IPS DF 19.7 (cell line): ENCODE measurements at regions not wholly inside any gene's neighbourhood (a gene's known extent, or its start where the extent isn't known, plus 50 kb on each side); places are given as distances from the start of the nearest gene placed in this dataset.
"Not testable (repeated sequence)": the region's sequence is repeated elsewhere in the genome, so short reads cannot be mapped to it uniquely, and the experiment has no call there.

ENCODE experiments used
- DNase-seq: peaks from one replicate; pipeline ENCODE4 v3.0.0-alpha.2; 2013; ENCODE audit warnings: low read depth, low spot score

- no peak for DNase-seq
Observed at GRCh38 chr15:26191193-26191592, 328.1 kb upstream of the ATP10A start.

- DNase-seq = not testable (repeated sequence)
Observed at GRCh38 chr15:26186138-26186537, 323.0 kb upstream of the ATP10A start.

DNA sequence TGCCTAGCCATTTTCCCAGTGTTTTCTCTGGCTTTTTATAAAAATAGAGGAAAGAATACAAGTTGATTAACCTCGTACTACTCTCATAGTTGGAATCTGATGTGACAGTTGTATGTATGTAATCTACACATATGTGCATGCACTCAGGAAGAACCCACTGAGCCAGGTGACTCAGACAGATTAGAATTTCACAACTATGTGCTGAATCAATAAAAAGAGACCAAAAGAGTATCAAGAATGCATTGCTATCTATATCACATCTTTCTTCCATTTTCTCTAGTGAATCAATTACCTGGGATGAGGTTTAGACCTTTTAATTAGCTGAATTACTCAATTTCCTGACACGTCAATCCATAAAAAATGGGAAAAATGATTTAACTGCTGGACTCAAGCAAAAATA lies 319.3 kb upstream of the ATP10A start:
- no peak for DNase-seq

- peak; percentile 80 for DNase-seq
Observed at GRCh38 chr15:26179906-26180305, 316.8 kb upstream of the ATP10A start.

- DNase-seq = no peak
Observed at GRCh38 chr15:26178640-26179220, 315.6 kb upstream of the ATP10A start.

DNA sequence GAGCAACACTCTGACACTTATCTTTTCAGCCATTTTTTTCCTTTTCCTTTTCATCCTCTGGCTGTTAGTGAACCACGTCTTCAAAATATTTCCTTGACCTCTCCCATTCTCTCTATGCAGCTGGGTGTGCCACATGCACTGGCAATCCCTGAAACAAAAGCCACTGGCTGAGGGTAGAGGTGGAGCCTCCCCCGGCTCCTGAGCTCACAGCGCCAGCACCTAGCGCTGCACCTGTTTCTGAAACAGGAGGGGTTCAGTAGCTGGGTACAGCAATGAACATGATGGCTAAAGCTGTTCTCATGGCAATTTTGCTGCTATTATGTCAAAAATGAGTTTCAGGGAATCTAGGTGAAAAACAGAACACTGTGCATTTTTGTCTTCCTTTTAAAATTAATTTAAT lies 314.7 kb upstream of the ATP10A start:
- no peak for DNase-seq

GRCh38 chr15:26176831-26177230 lies 313.7 kb upstream of the ATP10A start:
- DNase-seq = no peak

GRCh38 chr15:26171266-26171665 lies 308.1 kb upstream of the ATP10A start:
- no peak for DNase-seq

DNA sequence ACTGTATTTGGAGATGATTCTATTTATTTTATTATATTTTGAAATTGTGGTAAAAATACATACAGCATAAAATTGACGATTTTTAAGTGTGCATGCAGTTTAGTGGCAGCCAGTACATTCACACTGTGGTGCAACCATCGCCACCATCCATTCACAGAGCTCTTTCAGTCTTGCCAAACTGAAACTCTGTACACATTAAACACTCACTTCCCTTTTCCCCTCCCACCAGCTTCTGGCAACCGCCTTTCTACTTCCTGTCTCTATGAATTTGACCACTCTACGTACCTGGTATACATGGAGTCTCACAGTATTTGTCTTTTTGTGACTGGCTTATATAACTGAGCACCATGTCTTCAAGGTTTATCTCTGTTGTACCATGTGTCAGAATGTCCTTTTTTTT lies 303.3 kb upstream of the ATP10A start:
- no peak for DNase-seq

DNA sequence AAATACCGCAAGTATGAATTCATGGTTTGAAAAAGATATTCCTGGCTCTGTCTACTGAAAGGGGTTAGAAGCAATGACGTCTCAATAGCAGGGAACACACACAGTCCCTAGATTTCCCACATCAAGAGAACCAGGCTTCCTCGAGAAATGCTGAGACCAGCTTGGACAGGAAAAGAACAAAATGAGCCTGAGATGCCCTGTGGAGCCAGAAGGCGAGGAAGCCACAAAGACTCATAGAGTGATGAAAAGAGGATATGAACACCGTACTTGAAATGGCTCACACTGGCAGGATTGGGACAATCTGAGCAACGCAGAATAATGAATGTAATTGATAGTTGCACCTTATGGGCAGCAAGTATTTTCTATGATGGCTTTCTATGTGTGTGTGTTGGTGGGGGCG lies 302.4 kb upstream of the ATP10A start:
- no peak for DNase-seq

- no peak for DNase-seq
Observed at GRCh38 chr15:26160343-26160742, 297.2 kb upstream of the ATP10A start.

GRCh38 chr15:26158176-26158575 lies 295.0 kb upstream of the ATP10A start:
- DNase-seq = no peak

DNA sequence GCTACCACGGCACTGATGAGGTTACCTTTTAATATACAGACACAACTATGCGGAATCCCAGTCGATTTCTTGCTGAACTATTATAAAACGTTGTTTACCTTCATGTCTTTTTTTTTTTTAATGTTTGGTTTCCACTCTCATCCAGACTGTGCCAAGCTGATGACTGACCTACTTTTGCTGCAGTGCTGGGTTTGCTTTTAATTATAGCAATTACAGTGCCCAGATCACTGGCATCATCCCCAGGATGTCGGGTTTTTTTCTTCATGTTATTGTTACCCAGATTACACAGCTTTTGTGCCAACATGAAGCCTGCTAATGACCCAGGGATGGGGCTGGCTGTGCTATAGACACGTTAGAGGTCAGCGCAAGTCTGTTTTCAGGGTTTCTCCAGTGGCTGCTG lies 294.0 kb upstream of the ATP10A start:
- DNase-seq = no peak

DNA sequence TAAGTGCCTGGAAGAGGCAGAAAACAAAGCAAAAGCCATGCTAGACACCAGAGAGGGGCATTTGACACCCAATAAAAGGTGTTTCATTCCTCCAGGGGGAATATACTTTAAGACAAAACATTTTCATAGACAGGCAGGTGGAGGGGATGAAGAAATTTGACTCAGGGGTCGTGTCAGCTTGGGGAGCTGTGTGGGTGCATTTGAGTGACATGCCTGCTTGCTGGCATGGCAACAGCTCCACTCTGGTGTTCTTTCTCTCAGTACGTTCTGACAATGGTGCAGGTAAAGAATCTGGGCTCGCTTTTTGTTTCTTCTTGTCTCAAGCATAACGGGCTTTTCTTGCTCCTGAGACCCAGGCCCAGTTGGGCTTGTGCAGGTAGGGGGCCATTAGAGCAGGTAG lies 292.9 kb upstream of the ATP10A start:
- no peak for DNase-seq

DNA sequence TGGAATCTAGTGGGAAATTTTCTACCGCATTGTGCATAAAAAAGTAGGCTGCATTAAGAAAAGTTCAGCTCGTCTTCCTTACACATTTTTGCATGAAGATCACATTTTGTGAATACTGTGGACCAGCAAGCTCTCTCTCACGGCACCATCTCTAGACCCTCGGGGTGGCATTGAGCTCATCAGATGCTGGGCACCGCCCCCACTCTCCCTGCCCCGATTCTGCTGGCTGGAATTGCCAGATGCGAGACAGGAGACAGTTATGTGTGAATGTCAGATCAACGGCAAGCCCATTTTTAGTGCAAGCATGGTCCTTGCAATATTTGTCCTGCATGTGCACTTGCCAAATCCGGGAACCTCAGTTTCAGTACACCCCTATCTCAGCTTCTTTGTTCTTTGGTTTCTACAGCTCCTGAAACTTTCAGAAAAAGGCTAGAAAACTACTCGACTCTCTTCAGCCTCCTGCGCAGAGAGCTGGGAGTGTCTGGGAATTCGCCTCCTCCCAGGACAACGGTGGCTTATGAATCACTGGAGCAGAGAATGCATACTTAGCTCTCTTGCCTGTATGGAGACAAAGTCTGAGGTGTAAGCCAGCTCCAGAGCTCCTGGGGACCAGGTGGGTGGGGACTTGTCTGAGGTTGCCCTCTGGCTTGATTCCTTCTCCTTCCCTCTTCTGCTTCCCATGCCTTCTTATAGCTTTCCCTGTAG lies 285.2 kb upstream of the ATP10A start:
- no peak for DNase-seq

GRCh38 chr15:26146202-26146601 lies 283.1 kb upstream of the ATP10A start:
- no peak for DNase-seq

DNA sequence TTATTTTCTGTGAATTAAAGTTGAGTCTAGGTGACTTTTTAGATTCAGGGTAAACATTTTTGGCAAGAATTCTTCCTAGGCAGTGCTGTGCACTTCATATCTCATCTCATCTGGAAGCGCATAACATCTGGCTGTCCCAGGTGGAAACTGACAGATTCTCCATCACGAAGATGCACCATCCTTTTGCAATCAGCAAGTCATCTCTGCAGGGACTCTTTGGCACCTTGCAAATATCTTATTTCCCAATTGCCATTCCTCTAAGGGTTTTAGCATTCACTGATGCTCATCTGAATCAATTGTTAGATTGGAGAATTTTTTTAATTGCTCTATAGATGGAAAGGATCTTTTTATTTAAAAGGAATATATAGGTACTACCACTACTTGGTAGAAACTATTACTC lies 282.7 kb upstream of the ATP10A start:
- no peak for DNase-seq

DNA sequence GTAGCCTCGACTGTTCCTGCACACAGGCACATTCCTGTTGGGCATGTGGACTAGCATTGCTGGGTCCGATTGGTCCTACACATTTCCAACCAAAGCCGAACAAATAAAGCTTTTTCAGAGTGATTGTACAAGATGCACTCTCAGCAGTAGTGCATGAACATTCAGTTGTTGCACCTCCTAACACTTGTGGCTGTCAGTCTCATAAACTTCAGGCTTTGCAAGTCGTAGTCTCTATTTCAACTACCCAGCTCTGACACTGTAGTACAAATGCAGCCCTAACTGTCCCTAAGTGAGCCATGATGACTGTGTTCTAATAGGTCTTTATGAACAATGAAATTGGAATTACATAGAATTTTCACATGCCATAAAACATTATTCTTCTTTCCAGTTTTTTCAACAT lies 281.7 kb upstream of the ATP10A start:
- no peak for DNase-seq

GRCh38 chr15:26143221-26143620 lies 280.1 kb upstream of the ATP10A start:
- no peak for DNase-seq

GRCh38 chr15:26134812-26135211 lies 271.7 kb upstream of the ATP10A start:
- DNase-seq = no peak

DNA sequence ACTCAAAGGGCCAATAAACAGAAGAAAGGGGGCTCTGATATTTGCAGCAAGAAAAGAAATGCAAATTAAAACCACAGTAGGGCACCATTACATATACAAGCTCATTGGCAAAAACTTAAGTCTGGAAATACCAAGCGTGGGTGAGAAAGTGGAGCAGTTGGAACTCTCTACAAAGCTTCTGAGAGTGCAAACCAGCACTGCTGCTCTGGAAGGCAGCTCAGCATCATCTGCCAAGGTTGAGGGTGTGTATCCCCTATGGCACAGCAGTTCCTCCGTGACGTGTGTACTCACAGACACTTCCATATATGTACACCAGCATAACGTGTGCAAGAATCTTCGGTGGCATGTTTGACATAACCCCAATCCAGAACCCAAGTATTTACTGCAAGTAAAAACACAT lies 271.0 kb upstream of the ATP10A start:
- no peak for DNase-seq

DNA sequence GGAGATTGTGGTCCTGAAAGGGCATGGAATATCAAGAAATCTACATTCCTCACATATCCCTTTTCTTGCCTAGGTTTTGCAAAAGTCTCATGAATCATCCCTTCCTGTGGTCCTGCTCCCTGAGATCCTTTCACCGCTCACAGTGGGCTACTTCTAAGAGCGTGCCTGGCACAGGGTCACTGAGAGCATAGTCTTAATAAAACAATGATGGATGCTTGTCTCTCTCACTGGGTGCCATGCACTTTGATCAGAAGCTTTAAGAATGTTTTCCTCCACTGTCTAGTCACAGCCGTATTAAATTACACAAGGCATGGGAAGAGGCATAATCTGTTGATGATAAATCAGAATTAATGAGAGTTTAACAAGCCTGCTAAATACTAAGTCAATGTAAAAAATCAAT lies 269.7 kb upstream of the ATP10A start:
- no peak for DNase-seq

- DNase-seq = no peak
Observed at GRCh38 chr15:26129852-26130251, 266.7 kb upstream of the ATP10A start.

GRCh38 chr15:26128611-26129140 lies 265.5 kb upstream of the ATP10A start:
- DNase-seq = no peak
